Hindlimb muscle (tissue), 1 donor: ENCODE measurements at regions not wholly inside any gene's neighbourhood (a gene's known extent, or its start where the extent isn't known, plus 50 kb on each side); places are given as distances from the start of the nearest gene placed in this dataset.

Experiments used
- DNase-seq: peaks from one replicate; pipeline ENCODE4 v3.0.0-alpha.2; 2013

GRCh38 chr4:152014280-152014679 lies 253.5 kb upstream of the GATB start:
- no peak for DNase-seq

- no peak for DNase-seq
These were observed 250.7 kb upstream of the GATB start for GRCh38 chr4:152011469-152011868.

DNA sequence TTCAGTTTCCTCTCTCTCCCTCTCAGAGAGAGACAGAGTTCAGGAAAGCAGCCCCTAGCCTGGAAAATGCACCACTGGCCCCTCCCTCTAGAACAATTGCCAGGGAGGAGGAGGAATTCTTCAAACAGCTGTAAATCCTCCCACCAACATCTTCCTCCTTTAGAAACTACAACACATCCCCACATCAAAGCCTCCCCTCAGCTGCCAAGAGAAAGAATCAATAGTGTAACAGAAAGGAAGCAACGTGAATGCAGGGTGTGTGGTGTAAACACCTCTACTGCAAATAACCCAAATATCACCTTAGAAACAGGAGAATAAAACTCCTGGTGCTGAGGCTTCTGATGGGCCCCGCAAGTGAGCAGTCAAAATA lies 249.9 kb upstream of the GATB start:
- DNase-seq, result no peak

- DNase-seq, result no peak
These were observed 249.3 kb upstream of the GATB start for GRCh38 chr4:152009983-152010709.

GRCh38 chr4:152009031-152009670 lies 248.3 kb upstream of the GATB start:
- no peak for DNase-seq

DNA sequence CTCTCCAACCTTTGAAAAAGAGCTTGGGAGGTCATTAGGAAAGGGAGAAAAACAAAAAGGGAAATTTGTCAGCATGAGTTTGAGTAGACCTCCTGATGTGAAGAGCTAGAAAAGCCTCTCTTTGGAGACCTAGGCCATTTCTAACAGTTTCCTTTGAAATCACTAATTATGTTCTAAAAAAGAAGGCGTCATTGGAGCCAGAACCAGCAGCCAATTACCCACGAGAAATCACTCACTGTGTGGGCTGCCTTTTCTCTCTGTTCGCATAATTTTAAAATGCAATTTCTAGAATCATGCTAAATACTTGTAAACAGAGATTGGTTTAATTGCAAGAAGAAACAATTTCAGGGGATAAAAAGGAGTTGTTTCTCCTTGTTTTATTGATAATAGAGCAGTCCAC lies 246.3 kb upstream of the GATB start:
- no peak for DNase-seq

- no peak for DNase-seq
These were observed 244.0 kb upstream of the GATB start for GRCh38 chr4:152004801-152005200.

DNA sequence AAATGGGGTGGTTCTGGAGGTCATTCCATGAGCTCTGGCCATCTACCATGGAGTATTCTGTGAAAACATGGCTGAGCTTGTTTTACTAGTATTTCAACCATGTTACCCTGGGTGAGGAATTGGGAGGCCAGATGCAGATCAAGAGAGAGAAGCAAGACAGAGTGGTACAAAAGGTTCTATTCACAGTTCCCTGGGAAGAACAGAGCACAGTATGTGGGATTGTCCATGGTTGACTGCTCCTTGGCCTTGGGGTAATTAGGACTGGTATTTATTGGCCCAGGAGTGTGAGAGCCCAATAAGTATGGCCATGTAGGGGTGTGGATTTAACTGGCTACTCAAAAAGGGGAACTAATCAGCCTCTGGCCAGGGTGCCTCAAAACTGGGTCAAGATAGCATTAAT lies 239.7 kb upstream of the GATB start:
- DNase-seq, result no peak

DNA sequence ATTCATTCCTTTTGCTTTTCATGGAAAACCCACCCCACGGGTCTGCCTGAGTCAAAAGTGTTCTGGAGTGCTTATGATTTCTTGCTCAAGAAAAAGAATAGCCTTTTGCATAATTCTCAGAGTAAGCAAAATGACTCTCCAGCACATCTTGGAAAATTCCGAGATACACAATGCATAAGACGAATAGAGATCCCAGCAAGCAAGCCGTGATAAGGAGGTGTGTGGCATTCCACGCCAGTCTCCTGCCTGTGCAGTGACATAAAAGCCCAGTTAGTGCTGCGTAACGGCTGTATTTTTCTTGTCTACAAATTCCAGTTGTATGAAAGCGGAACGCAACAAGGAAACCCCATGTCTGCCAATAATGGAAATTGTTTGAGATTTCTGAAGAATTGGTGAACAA lies 237.9 kb upstream of the GATB start:
- no peak for DNase-seq

GRCh38 chr4:151997461-151997860 lies 236.7 kb upstream of the GATB start:
- no peak for DNase-seq

DNA sequence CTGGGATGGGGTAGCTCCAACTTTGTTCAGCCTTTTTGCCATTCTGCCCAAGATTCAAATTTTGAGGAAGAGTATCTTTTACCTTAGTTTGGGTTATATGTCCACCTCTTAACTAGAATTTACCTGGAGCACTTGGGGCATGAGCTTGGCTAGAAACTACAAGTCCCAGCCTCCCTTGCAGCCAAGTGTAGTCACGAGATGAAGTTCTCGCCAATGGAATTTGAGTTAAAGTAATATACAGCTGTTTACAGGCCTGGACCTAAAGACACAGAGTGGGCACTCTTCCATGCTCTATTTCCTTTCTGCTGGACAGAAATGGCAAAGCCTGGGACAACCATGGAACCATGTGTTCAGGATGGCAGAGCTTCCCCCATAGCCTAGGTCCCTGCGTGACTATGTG lies 233.6 kb upstream of the GATB start:
- DNase-seq, result no peak

- no peak for DNase-seq
These were observed 232.7 kb upstream of the GATB start for GRCh38 chr4:151993521-151993920.

DNA sequence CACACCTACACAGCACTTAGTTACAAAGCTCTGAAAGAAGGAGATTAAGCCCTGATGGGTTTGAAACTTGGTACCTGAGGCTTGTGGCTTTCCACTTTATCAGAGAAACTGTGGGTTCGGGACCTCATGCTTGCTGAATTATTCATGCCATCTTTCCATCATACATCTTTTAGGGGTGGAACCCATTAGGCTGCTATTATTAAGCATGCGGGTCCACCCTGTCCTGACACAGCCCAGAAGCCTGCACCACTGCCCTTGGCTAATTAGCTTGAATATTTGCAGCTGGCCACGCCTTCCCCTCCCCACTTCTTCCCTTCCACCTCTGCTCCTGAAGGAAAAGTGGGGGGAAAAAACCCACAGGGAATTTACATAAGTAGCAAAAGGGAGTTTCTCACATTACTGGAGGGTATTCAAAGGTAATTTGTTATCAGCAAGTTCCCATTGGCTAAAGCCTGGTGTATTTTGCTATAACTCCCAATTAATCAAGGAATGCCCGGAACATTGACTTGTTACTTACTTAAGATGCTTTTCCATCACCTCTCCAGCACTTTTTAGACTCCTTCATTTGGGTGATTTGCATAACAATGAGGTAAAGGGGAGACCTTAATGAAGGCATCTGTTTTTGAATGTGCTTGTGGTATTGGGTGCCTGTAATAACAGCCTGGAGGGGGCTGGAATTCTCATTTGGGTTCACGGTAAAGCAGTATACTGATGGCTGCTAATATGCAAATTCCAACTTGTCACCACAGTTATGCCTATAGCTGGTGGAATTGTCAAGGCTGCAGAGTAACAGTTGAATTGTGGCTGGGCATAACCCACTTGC lies 231.7 kb upstream of the GATB start:
- no peak for DNase-seq

DNA sequence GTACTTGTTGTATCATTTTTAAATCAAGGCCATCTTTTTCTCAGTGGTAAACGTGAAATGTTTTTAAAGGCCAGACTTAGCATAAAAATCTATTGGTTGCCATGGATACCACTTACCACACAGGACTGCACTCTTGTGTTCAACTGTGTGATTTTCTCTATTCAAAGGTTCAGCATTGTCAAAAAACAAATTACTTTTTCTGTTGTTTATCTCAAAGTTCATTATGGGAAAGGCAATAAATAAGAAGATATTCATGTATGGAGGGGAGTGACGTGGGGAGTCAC lies 231.0 kb upstream of the GATB start:
- no peak for DNase-seq

DNA sequence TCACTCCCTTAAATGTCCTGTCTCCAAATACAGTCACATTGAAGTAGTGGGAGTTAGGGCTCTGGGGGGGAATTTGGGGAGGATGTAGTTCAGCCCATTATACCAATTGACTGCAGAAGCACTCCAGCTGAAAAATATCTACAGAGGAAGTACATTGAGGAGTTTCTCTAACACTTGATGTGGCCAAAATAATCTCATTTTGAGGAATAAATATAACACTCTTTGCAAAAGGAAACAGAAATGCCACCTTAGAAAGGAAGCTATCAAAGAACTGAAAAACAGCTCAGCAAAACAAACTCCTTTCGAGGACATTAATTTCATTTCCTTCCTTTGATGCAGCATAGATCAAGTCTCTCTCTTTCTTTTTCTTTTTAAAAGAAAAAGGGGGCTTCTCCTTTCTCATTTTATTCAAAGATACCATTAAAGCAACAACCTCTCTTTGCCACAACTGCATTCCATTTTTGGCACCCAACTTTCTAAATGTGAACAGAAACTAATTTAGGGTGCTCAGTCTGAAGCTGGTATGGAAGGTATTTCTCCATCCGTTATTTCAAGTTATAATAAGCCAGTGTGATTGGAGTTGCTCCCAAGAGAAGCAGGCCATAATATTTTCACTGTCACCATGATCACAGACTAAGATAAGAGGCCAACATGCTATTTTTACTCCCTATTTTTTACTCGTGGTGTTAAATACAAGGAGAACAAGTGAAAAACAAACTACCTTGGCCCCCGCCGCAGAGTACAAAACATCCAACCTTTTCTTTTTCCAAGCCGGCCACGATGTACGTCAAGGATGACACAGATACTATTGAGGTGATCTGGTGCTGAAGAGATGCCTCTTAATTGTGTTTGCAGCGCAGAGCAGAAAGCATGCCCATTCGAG lies 230.4 kb upstream of the GATB start:
- no peak for DNase-seq

GRCh38 chr4:151990201-151990600 lies 229.4 kb upstream of the GATB start:
- no peak for DNase-seq

GRCh38 chr4:151988591-151988990 lies 227.8 kb upstream of the GATB start:
- DNase-seq, result no peak

DNA sequence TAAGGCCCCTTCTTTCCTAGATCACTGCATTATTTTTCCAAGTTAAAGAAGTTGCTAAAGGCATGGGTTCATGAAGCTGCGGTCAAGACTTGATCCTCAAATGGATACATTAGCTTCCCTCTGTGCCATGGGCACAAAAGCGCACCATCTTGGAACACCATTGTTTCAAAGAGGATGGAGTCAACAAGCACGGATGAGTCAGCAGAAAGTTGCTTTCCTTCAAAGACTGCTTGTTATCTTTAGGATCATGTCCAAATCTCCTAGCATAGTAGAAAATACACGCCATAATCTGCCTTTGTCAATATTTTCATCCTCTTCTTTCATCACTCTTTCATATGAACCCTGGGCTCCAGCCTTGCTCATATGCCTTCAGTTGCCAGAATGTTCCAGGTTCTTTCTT lies 226.8 kb upstream of the GATB start:
- DNase-seq, result no peak

DNA sequence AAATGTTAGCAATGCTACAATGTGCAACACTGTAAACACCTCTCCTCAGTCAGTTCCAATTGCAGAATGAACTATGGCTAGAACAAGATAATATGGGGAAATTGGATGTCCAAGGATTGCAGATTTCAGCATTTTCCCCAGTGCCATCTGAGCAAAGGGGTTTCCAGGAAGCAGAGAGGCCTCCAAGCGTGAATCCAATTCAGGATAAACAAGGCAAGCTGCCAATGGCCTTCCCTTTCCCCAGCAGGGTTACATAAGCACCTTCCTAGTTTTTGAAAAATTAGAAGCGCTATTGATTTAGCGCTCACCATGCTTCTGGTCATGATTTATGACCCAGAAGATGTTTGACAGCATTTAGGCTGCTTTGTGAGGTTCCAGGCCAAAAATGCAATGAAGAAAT lies 223.0 kb upstream of the GATB start:
- DNase-seq, result no peak

GRCh38 chr4:151979819-151980218 lies 219.0 kb upstream of the GATB start:
- DNase-seq, result no peak

DNA sequence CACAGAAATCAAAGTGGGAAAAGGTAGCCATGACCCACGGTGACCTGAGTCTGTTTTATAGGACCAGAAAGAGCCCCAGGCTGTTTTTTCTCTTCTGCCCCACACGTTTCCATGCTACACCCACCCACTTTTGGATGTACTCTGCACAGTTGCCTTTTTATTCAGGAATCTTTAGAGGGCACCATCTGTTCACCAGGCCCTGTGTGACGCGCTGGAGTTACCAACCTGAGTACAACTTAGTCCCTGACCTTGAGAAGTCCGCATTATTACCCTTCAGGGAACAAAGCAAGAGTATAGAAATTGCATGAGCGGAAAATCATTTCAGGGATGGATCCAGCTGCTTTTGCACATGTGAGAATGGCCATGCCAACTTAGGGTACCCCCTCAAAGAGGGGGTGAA lies 207.8 kb upstream of the GATB start:
- DNase-seq, result no peak

DNA sequence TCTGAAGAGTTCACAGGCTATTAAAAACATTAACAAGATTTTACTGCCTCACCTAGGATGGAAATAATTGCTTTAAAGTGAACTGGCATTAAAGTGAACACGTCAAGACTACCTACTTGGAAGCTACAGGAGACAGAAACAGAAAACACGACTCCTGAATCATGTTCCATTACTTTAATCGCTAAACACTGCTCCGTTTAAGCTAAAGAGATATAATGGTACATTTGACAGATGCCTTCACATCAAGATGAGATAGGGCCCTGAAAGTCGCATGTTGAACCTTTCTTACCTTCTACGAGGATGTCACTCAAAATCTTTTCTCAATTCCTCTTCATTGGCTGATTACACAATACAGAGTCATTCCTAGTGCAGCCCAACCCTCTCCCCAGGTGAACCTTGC lies 206.3 kb upstream of the GATB start:
- DNase-seq, result no peak
